ENCODE measurements at regions not wholly inside any gene's neighbourhood (a gene's known extent, or its start where the extent isn't known, plus 50 kb on each side); places are given as distances from the start of the nearest gene placed in this dataset.

- H3K27me3 ChIP-seq (ENCODE audit: control insufficient read depth, insufficient read depth, low read length), result no peaks in the 10 kb centered on the region
- no peaks in the 10 kb centered on the region for H3K4me1 ChIP-seq (ENCODE audit: control insufficient read depth, insufficient read depth, low read length)
- H3K4me3 ChIP-seq (ENCODE audit: low read length), result no peak overlapping the region
- no peaks in the 10 kb centered on the region for H3K36me3 ChIP-seq (ENCODE audit: control insufficient read depth, insufficient read depth, low read length)
- DNase-seq, result no peak
- WGBS (ENCODE audit: insufficient coverage, low lambda C conversion rate), result no CpG with 5 or more reads among the region's 2 CpGs
- H3K9me3 ChIP-seq (ENCODE audit: control insufficient read depth, low read depth, low read length), result no peaks in the 10 kb centered on the region
- no peak overlapping the region for H3K27ac ChIP-seq (ENCODE audit: low read length)
Measured at GRCh38 chr16:82252582-82252981, 82.6 kb upstream of the MPHOSPH6 start.

GRCh38 chr16:82248677-82249076, 78.7 kb upstream of the MPHOSPH6 start:
- DNase-seq, result no peak

GRCh38 chr16:82248012-82248656, 78.1 kb upstream of the MPHOSPH6 start:
- Histone ChIP-seq H3K9me3 (ENCODE audit: control insufficient read depth, low read depth, low read length) (no peaks in the 10 kb centered on the region), H3K36me3 (ENCODE audit: control insufficient read depth, insufficient read depth, low read length) (no peaks in the 10 kb centered on the region), H3K4me1 (ENCODE audit: control insufficient read depth, insufficient read depth, low read length) (no peaks in the 10 kb centered on the region), H3K4me3 (ENCODE audit: low read length) (no peak overlapping the region), H3K27ac (ENCODE audit: low read length) (no peak overlapping the region), H3K27me3 (ENCODE audit: control insufficient read depth, insufficient read depth, low read length) (no peaks in the 10 kb centered on the region)
- WGBS (ENCODE audit: insufficient coverage, low lambda C conversion rate), result 100% methylated on average over 2 of the region's 5 CpGs
- DNase-seq, result no peak

More at GRCh38 chr16:82248677-82249076, 78.7 kb upstream of the MPHOSPH6 start:
- Histone ChIP-seq H3K27me3 (ENCODE audit: control insufficient read depth, insufficient read depth, low read length) (no peaks in the 10 kb centered on the region), H3K36me3 (ENCODE audit: control insufficient read depth, insufficient read depth, low read length) (no peaks in the 10 kb centered on the region), H3K27ac (ENCODE audit: low read length) (no peak overlapping the region), H3K9me3 (ENCODE audit: control insufficient read depth, low read depth, low read length) (no peaks in the 10 kb centered on the region), H3K4me1 (ENCODE audit: control insufficient read depth, insufficient read depth, low read length) (no peaks in the 10 kb centered on the region), H3K4me3 (ENCODE audit: low read length) (no peak overlapping the region)
- no CpG with 5 or more reads among the region's 1 CpG for WGBS (ENCODE audit: insufficient coverage, low lambda C conversion rate)

- H3K9me3 ChIP-seq (ENCODE audit: control insufficient read depth, low read depth, low read length), result no peaks in the 10 kb centered on the region
- no peaks in the 10 kb centered on the region for H3K4me1 ChIP-seq (ENCODE audit: control insufficient read depth, insufficient read depth, low read length)
- no CpG with 5 or more reads among the region's 9 CpGs for WGBS (ENCODE audit: insufficient coverage, low lambda C conversion rate)
- DNase-seq, result no peak
- H3K36me3 ChIP-seq (ENCODE audit: control insufficient read depth, insufficient read depth, low read length), result no peaks in the 10 kb centered on the region
- H3K27ac ChIP-seq (ENCODE audit: low read length), result no peak overlapping the region
- H3K27me3 ChIP-seq (ENCODE audit: control insufficient read depth, insufficient read depth, low read length), result peaks cover 2% of the 10 kb centered on the region
- no peak overlapping the region for H3K4me3 ChIP-seq (ENCODE audit: low read length)
Measured at GRCh38 chr16:82242201-82242600, 72.2 kb upstream of the MPHOSPH6 start.

GRCh38 chr16:82241469-82242052, 71.5 kb upstream of the MPHOSPH6 start:
- WGBS (ENCODE audit: insufficient coverage, low lambda C conversion rate), result 100% methylated on average over 1 of the region's 5 CpGs
- peaks cover 2% of the 10 kb centered on the region for H3K27me3 ChIP-seq (ENCODE audit: control insufficient read depth, insufficient read depth, low read length)
- no peak for DNase-seq
- H3K4me1 ChIP-seq (ENCODE audit: control insufficient read depth, insufficient read depth, low read length), result no peaks in the 10 kb centered on the region
- no peak overlapping the region for H3K4me3 ChIP-seq (ENCODE audit: low read length)
- no peak overlapping the region for H3K27ac ChIP-seq (ENCODE audit: low read length)
- no peaks in the 10 kb centered on the region for H3K9me3 ChIP-seq (ENCODE audit: control insufficient read depth, low read depth, low read length)
- no peaks in the 10 kb centered on the region for H3K36me3 ChIP-seq (ENCODE audit: control insufficient read depth, insufficient read depth, low read length)

GRCh38 chr16:82240111-82240510, 70.1 kb upstream of the MPHOSPH6 start:
- no peaks in the 10 kb centered on the region for H3K36me3 ChIP-seq (ENCODE audit: control insufficient read depth, insufficient read depth, low read length)
- no peaks in the 10 kb centered on the region for H3K9me3 ChIP-seq (ENCODE audit: control insufficient read depth, low read depth, low read length)
- no peak overlapping the region for H3K4me3 ChIP-seq (ENCODE audit: low read length)
- no peak overlapping the region for H3K27ac ChIP-seq (ENCODE audit: low read length)
- peaks cover 2% of the 10 kb centered on the region for H3K27me3 ChIP-seq (ENCODE audit: control insufficient read depth, insufficient read depth, low read length)
- 60% methylated on average over 1 of the region's 2 CpGs for WGBS (ENCODE audit: insufficient coverage, low lambda C conversion rate)
- no peak for DNase-seq
- H3K4me1 ChIP-seq (ENCODE audit: control insufficient read depth, insufficient read depth, low read length), result no peaks in the 10 kb centered on the region

- no peaks in the 10 kb centered on the region for H3K4me1 ChIP-seq (ENCODE audit: control insufficient read depth, insufficient read depth, low read length)
- no peaks in the 10 kb centered on the region for H3K27me3 ChIP-seq (ENCODE audit: control insufficient read depth, insufficient read depth, low read length)
- no peak overlapping the region for H3K27ac ChIP-seq (ENCODE audit: low read length)
- WGBS (ENCODE audit: insufficient coverage, low lambda C conversion rate), result no CpG with 5 or more reads among the region's 5 CpGs
- H3K9me3 ChIP-seq (ENCODE audit: control insufficient read depth, low read depth, low read length), result no peaks in the 10 kb centered on the region
- no peak for DNase-seq
- no peak overlapping the region for H3K4me3 ChIP-seq (ENCODE audit: low read length)
- H3K36me3 ChIP-seq (ENCODE audit: control insufficient read depth, insufficient read depth, low read length), result no peaks in the 10 kb centered on the region
Measured at GRCh38 chr16:82236875-82237274, 66.9 kb upstream of the MPHOSPH6 start.

GRCh38 chr16:82236415-82236814, 66.4 kb upstream of the MPHOSPH6 start:
- no peaks in the 10 kb centered on the region for H3K9me3 ChIP-seq (ENCODE audit: control insufficient read depth, low read depth, low read length)
- DNase-seq, result no peak
- H3K27me3 ChIP-seq (ENCODE audit: control insufficient read depth, insufficient read depth, low read length), result no peaks in the 10 kb centered on the region
- H3K4me1 ChIP-seq (ENCODE audit: control insufficient read depth, insufficient read depth, low read length), result no peaks in the 10 kb centered on the region
- H3K27ac ChIP-seq (ENCODE audit: low read length), result no peak overlapping the region
- 100% methylated on average over 1 of the region's 1 CpG for WGBS (ENCODE audit: insufficient coverage, low lambda C conversion rate)
- no peaks in the 10 kb centered on the region for H3K36me3 ChIP-seq (ENCODE audit: control insufficient read depth, insufficient read depth, low read length)
- no peak overlapping the region for H3K4me3 ChIP-seq (ENCODE audit: low read length)

- WGBS (ENCODE audit: insufficient coverage, low lambda C conversion rate), result 100% methylated on average over 1 of the region's 2 CpGs
- no peaks in the 10 kb centered on the region for H3K27me3 ChIP-seq (ENCODE audit: control insufficient read depth, insufficient read depth, low read length)
Measured at GRCh38 chr16:82232806-82233205, 62.8 kb upstream of the MPHOSPH6 start.

GRCh38 chr16:82231008-82231787, 61.2 kb upstream of the MPHOSPH6 start:
- Histone ChIP-seq H3K27me3 (ENCODE audit: control insufficient read depth, insufficient read depth, low read length) (no peaks in the 10 kb centered on the region), H3K4me1 (ENCODE audit: control insufficient read depth, insufficient read depth, low read length) (peaks cover 3% of the 10 kb centered on the region), H3K27ac (ENCODE audit: low read length) (no peak overlapping the region), H3K4me3 (ENCODE audit: low read length) (no peak overlapping the region), H3K36me3 (ENCODE audit: control insufficient read depth, insufficient read depth, low read length) (no peaks in the 10 kb centered on the region), H3K9me3 (ENCODE audit: control insufficient read depth, low read depth, low read length) (no peaks in the 10 kb centered on the region)
- WGBS (ENCODE audit: insufficient coverage, low lambda C conversion rate), result no CpG with 5 or more reads among the region's 6 CpGs
- DNase-seq, result no peak

More at GRCh38 chr16:82232806-82233205, 62.8 kb upstream of the MPHOSPH6 start:
- Histone ChIP-seq H3K9me3 (ENCODE audit: control insufficient read depth, low read depth, low read length) (no peaks in the 10 kb centered on the region), H3K36me3 (ENCODE audit: control insufficient read depth, insufficient read depth, low read length) (no peaks in the 10 kb centered on the region), H3K4me1 (ENCODE audit: control insufficient read depth, insufficient read depth, low read length) (peaks cover 3% of the 10 kb centered on the region), H3K4me3 (ENCODE audit: low read length) (no peak overlapping the region), H3K27ac (ENCODE audit: low read length) (no peak overlapping the region)
- DNase-seq, result no peak
